ENCODE measurements at regions not wholly inside any gene's neighbourhood (a gene's known extent, or its start where the extent isn't known, plus 50 kb on each side); places are given as distances from the start of the nearest gene placed in this dataset.

- TF ChIP-seq POLR2AphosphoS5 (IDR thresholded peaks at IDR 0.05; ENCODE audit: borderline replicate concordance, low read depth, low read length) (no peak), EZH2 (IDR thresholded peaks at IDR 0.05) (no peak)
These were observed 1989.4 kb downstream of the PCDH9 start for GRCh38 chr13:65240773-65241172.
